Osteoblast (primary cell): ENCODE measurements at regions not wholly inside any gene's neighbourhood (a gene's known extent, or its start where the extent isn't known, plus 50 kb on each side); places are given as distances from the start of the nearest gene placed in this dataset.

Source experiments
- DNase-seq: peaks from one replicate; pipeline ENCODE4 v3.0.0; 2011; ENCODE audit warnings: low spot score, mixed read lengths; ENCODE audit not compliant: insufficient read length; ENCODE audit errors: missing footprints
- H2AFZ ChIP-seq: 2 replicates; pipeline ENCODE4 v1.6.0; 2011; ENCODE audit warnings: mild to moderate bottlenecking, low read length
- H3K27ac ChIP-seq: 2 replicates; pipeline ENCODE4 v1.5.1; 2011; ENCODE audit warnings: mild to moderate bottlenecking, low read depth, low read length, moderate library complexity
- H3K27me3 ChIP-seq: 2 replicates; pipeline ENCODE4 v1.6.0; 2012; ENCODE audit warnings: mild to moderate bottlenecking, control low read depth, inconsistent platforms, low read length, moderate library complexity; ENCODE audit not compliant: insufficient read depth
- H3K36me3 ChIP-seq: 2 replicates; pipeline ENCODE4 v1.5.1; 2011; ENCODE audit warnings: mild to moderate bottlenecking, low read length, control low read depth, moderate library complexity; ENCODE audit not compliant: insufficient read depth
- H3K4me1 ChIP-seq: 2 replicates; pipeline ENCODE4 v1.5.1; 2011; ENCODE audit warnings: mild to moderate bottlenecking, low read length, control low read depth, moderate library complexity; ENCODE audit not compliant: insufficient read depth
- H3K4me2 ChIP-seq: 2 replicates; pipeline ENCODE4 v1.6.0; 2011; ENCODE audit warnings: mild to moderate bottlenecking, low read length; ENCODE audit not compliant: insufficient read depth
- H3K4me3 ChIP-seq: fragments of 200-600 bp; sonication (generic); 3 replicates; pipeline ENCODE4 v1.5.1; 2012; ENCODE audit warnings: mild to moderate bottlenecking, low read length, inconsistent platforms; ENCODE audit not compliant: insufficient read depth
- H3K79me2 ChIP-seq: 2 replicates; pipeline ENCODE4 v1.6.0; 2012; ENCODE audit warnings: mild to moderate bottlenecking, low read length, control low read depth, inconsistent platforms; ENCODE audit not compliant: insufficient read depth
- H3K9me3 ChIP-seq: 2 replicates; pipeline ENCODE4 v1.5.1; 2011; ENCODE audit warnings: low read depth, low read length, control low read depth
- H4K20me1 ChIP-seq: 2 replicates; pipeline ENCODE4 v1.6.0; 2012; ENCODE audit warnings: mild to moderate bottlenecking, low read length, control low read depth; ENCODE audit not compliant: insufficient read depth
- CTCF ChIP-seq: IDR thresholded peaks from 2 replicates; pipeline ENCODE4 v1.5.1; 2011; ENCODE audit warnings: mild to moderate bottlenecking, low read depth, low read length, moderate library complexity; ENCODE audit errors: extremely low read depth

- no peak overlapping the region for H2AFZ ChIP-seq
- H3K79me2 ChIP-seq, result no peaks in the 10 kb centered on the region
- H3K4me3 ChIP-seq, result no peak overlapping the region
- H3K27me3 ChIP-seq, result peaks cover 17% of the 10 kb centered on the region
- H4K20me1 ChIP-seq, result no peaks in the 10 kb centered on the region
- H3K27ac ChIP-seq, result no peak overlapping the region
- no peak for TF ChIP-seq CTCF
- H3K36me3 ChIP-seq, result no peaks in the 10 kb centered on the region
- H3K9me3 ChIP-seq, result no peaks in the 10 kb centered on the region
- no peak for DNase-seq
- H3K4me2 ChIP-seq, result no peak overlapping the region
- no peaks in the 10 kb centered on the region for H3K4me1 ChIP-seq
These were observed 54.5 kb upstream of the DSP start for GRCh38 chr6:7486951-7487350.

GRCh38 chr6:7488494-7488893, 53.0 kb upstream of the DSP start:
- no peak overlapping the region for H3K4me3 ChIP-seq
- no peak overlapping the region for H2AFZ ChIP-seq
- no peaks in the 10 kb centered on the region for H3K9me3 ChIP-seq
- peaks cover 17% of the 10 kb centered on the region for H3K27me3 ChIP-seq
- no peaks in the 10 kb centered on the region for H3K36me3 ChIP-seq
- TF ChIP-seq CTCF, result no peak
- H3K4me1 ChIP-seq, result no peaks in the 10 kb centered on the region
- H4K20me1 ChIP-seq, result no peaks in the 10 kb centered on the region
- DNase-seq, result no peak
- no peak overlapping the region for H3K4me2 ChIP-seq
- H3K27ac ChIP-seq, result no peak overlapping the region
- H3K79me2 ChIP-seq, result no peaks in the 10 kb centered on the region

- Histone ChIP-seq H3K4me2 (no peak overlapping the region), H3K4me1 (no peaks in the 10 kb centered on the region), H3K9me3 (no peaks in the 10 kb centered on the region), H3K79me2 (no peaks in the 10 kb centered on the region), H4K20me1 (no peaks in the 10 kb centered on the region), H2AFZ (no peak overlapping the region), H3K4me3 (no peak overlapping the region), H3K36me3 (no peaks in the 10 kb centered on the region), H3K27ac (no peak overlapping the region), H3K27me3 (peaks cover 17% of the 10 kb centered on the region)
- no peak for DNase-seq
- TF ChIP-seq CTCF, result no peak
These were observed 52.1 kb upstream of the DSP start for GRCh38 chr6:7489376-7489775.
